ENCODE measurements at regions not wholly inside any gene's neighbourhood (a gene's known extent, or its start where the extent isn't known, plus 50 kb on each side); places are given as distances from the start of the nearest gene placed in this dataset.

GRCh38 chr1:163774978-163775620 lies 453.3 kb downstream of the NUF2 start:
- TF ChIP-seq POLR2AphosphoS5 (IDR thresholded peaks at IDR 0.05; ENCODE audit: low read depth, low read length) = no peak
- TF ChIP-seq PAX5 (IDR thresholded peaks at IDR 0.05; ENCODE audit: insufficient read depth, low read length, severe bottlenecking) = no peak
- no peak for TF ChIP-seq SPI1 (IDR thresholded peaks at IDR 0.05; ENCODE audit: low read depth, low read length)
- TF ChIP-seq POLR2A (IDR thresholded peaks at IDR 0.05; ENCODE audit: low read depth, low read length) = no peak
- TF ChIP-seq POU2F2 (IDR thresholded peaks at IDR 0.05; ENCODE audit: low read depth, low read length) = no peak
- no peak for TF ChIP-seq TAF1 (IDR thresholded peaks at IDR 0.05; ENCODE audit: low read depth, low read length)
- FAIRE-seq (no peak), DNase-seq (ENCODE audit: insufficient read length, low spot score) (no peak)

DNA sequence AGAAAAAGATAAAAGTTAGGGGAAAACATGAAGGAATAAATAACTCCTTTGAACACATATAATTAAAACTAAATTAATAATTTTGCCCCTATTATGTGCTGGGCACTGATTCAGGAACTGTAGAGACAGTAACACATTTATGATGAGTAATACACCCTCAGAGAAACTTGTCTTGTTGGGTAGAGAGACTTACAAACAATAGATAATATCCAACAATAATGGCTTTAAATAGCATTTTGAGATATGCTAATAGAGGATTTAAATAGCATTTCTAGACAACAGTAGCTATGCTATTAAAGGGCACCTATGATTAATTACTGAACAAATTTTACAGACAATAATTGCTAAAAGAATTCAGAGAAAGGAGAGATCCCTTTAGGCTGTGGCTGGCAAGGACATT lies 455.5 kb downstream of the NUF2 start:
- DNase-seq (ENCODE audit: insufficient read length, low spot score) (no peak), FAIRE-seq (no peak)
- TF ChIP-seq PAX5 (IDR thresholded peaks at IDR 0.05; ENCODE audit: insufficient read depth, low read length, severe bottlenecking) = no peak
- no peak for TF ChIP-seq POLR2A (IDR thresholded peaks at IDR 0.05; ENCODE audit: low read depth, low read length)
- no peak for TF ChIP-seq SPI1 (IDR thresholded peaks at IDR 0.05; ENCODE audit: low read depth, low read length)
- TF ChIP-seq POLR2AphosphoS5 (IDR thresholded peaks at IDR 0.05; ENCODE audit: low read depth, low read length) = no peak
- no peak for TF ChIP-seq POU2F2 (IDR thresholded peaks at IDR 0.05; ENCODE audit: low read depth, low read length)
- no peak for TF ChIP-seq TAF1 (IDR thresholded peaks at IDR 0.05; ENCODE audit: low read depth, low read length)

DNA sequence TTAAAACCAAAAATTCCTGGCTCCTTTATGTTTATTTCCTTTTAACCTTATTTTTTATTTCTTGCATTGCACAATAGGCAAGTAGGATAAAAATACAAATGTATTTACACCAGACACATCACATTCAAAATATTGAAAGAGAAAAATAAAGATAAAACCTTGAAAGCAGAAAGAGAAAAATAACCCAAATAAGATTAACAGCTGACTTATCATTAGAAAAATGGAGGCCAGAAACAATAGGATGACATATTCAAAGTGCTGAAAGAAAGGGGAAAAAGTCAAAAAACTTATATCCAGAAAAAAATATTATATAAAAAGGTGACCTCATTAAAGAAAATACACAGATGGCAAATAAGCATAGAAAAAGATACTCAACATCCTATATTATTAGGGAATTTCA lies 459.4 kb downstream of the NUF2 start:
- FAIRE-seq (no peak), DNase-seq (ENCODE audit: insufficient read length, low spot score) (no peak)
- no peak for TF ChIP-seq POLR2AphosphoS5 (IDR thresholded peaks at IDR 0.05; ENCODE audit: low read depth, low read length)
- no peak for TF ChIP-seq POLR2A (IDR thresholded peaks at IDR 0.05; ENCODE audit: low read depth, low read length)
- no peak for TF ChIP-seq PAX5 (IDR thresholded peaks at IDR 0.05; ENCODE audit: insufficient read depth, low read length, severe bottlenecking)
- TF ChIP-seq POU2F2 (IDR thresholded peaks at IDR 0.05; ENCODE audit: low read depth, low read length) = no peak
- no peak for TF ChIP-seq TAF1 (IDR thresholded peaks at IDR 0.05; ENCODE audit: low read depth, low read length)
- no peak for TF ChIP-seq SPI1 (IDR thresholded peaks at IDR 0.05; ENCODE audit: low read depth, low read length)

- FAIRE-seq (no peak), DNase-seq (ENCODE audit: insufficient read length, low spot score) (no peak)
- TF ChIP-seq TAF1 (IDR thresholded peaks at IDR 0.05; ENCODE audit: low read depth, low read length) (no peak), POU2F2 (IDR thresholded peaks at IDR 0.05; ENCODE audit: low read depth, low read length) (no peak), POLR2A (IDR thresholded peaks at IDR 0.05; ENCODE audit: low read depth, low read length) (no peak), SPI1 (IDR thresholded peaks at IDR 0.05; ENCODE audit: low read depth, low read length) (no peak), PAX5 (IDR thresholded peaks at IDR 0.05; ENCODE audit: insufficient read depth, low read length, severe bottlenecking) (no peak), POLR2AphosphoS5 (IDR thresholded peaks at IDR 0.05; ENCODE audit: low read depth, low read length) (no peak)
Observed at GRCh38 chr1:163785868-163786405, 464.2 kb downstream of the NUF2 start.

GRCh38 chr1:163789911-163790310 lies 468.2 kb downstream of the NUF2 start:
- DNase-seq (ENCODE audit: insufficient read length, low spot score) (no peak), FAIRE-seq (no peak)
- TF ChIP-seq TAF1 (IDR thresholded peaks at IDR 0.05; ENCODE audit: low read depth, low read length) (no peak), POLR2A (IDR thresholded peaks at IDR 0.05; ENCODE audit: low read depth, low read length) (no peak), SPI1 (IDR thresholded peaks at IDR 0.05; ENCODE audit: low read depth, low read length) (no peak), PAX5 (IDR thresholded peaks at IDR 0.05; ENCODE audit: insufficient read depth, low read length, severe bottlenecking) (no peak), POU2F2 (IDR thresholded peaks at IDR 0.05; ENCODE audit: low read depth, low read length) (no peak), POLR2AphosphoS5 (IDR thresholded peaks at IDR 0.05; ENCODE audit: low read depth, low read length) (no peak)

DNA sequence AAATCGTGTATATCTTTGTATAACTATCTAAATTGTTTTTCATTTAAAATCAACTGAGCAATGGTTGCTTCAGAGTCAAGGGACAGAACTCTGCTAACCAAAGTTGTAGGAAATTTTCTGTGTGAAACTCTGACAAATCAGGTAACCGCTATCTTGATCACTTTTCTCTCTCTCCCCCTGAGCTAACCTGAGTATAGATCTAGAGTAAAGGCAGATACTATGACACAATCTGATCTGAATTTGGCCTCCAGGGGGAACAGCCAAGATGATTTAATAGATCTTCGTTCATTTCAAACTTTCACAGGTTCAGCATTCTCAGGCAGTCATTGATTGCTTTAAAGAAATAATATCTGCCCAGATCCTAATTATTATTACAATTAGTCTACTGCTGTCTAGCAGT lies 472.8 kb downstream of the NUF2 start:
- FAIRE-seq (no peak), DNase-seq (ENCODE audit: insufficient read length, low spot score) (no peak)
- TF ChIP-seq SPI1 (IDR thresholded peaks at IDR 0.05; ENCODE audit: low read depth, low read length) (no peak), POLR2AphosphoS5 (IDR thresholded peaks at IDR 0.05; ENCODE audit: low read depth, low read length) (no peak), POU2F2 (IDR thresholded peaks at IDR 0.05; ENCODE audit: low read depth, low read length) (no peak), POLR2A (IDR thresholded peaks at IDR 0.05; ENCODE audit: low read depth, low read length) (no peak), PAX5 (IDR thresholded peaks at IDR 0.05; ENCODE audit: insufficient read depth, low read length, severe bottlenecking) (no peak), TAF1 (IDR thresholded peaks at IDR 0.05; ENCODE audit: low read depth, low read length) (no peak)

DNA sequence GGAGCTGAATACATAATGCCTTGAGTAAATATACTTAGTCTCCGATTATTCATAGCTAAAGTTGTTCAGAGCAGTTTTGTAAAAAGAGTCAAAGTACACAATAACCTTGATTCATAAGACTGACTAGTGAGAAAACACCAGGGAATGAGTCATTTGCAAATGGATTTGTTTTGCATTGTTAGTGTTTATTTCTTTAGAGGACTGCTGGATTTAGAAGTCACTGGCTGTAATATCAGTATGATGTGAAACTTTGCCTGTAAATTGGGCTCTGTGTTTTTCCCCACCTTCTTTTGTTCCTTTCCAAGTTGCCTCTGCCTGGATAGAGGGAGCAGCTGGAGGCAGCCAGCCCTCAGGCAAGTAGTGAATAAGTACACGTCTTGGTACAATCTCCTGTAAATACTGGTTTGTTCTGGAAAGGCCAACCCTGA lies 474.7 kb downstream of the NUF2 start:
- TF ChIP-seq POLR2A (IDR thresholded peaks at IDR 0.05; ENCODE audit: low read depth, low read length) = no peak
- TF ChIP-seq PAX5 (IDR thresholded peaks at IDR 0.05; ENCODE audit: insufficient read depth, low read length, severe bottlenecking) = no peak
- TF ChIP-seq SPI1 (IDR thresholded peaks at IDR 0.05; ENCODE audit: low read depth, low read length) = no peak
- TF ChIP-seq TAF1 (IDR thresholded peaks at IDR 0.05; ENCODE audit: low read depth, low read length) = no peak
- FAIRE-seq = no peak
- no peak for DNase-seq (ENCODE audit: insufficient read length, low spot score)

GRCh38 chr1:163797816-163798215 lies 476.1 kb downstream of the NUF2 start:
- no peak for TF ChIP-seq PAX5 (IDR thresholded peaks at IDR 0.05; ENCODE audit: insufficient read depth, low read length, severe bottlenecking)
- TF ChIP-seq SPI1 (IDR thresholded peaks at IDR 0.05; ENCODE audit: low read depth, low read length) = no peak
- TF ChIP-seq TAF1 (IDR thresholded peaks at IDR 0.05; ENCODE audit: low read depth, low read length) = no peak
- no peak for TF ChIP-seq POLR2AphosphoS5 (IDR thresholded peaks at IDR 0.05; ENCODE audit: low read depth, low read length)
- no peak for TF ChIP-seq POU2F2 (IDR thresholded peaks at IDR 0.05; ENCODE audit: low read depth, low read length)
- TF ChIP-seq POLR2A (IDR thresholded peaks at IDR 0.05; ENCODE audit: low read depth, low read length) = no peak
- FAIRE-seq (no peak), DNase-seq (ENCODE audit: insufficient read length, low spot score) (no peak)

GRCh38 chr1:163799190-163799805 lies 477.5 kb downstream of the NUF2 start:
- TF ChIP-seq SPI1 (IDR thresholded peaks at IDR 0.05; ENCODE audit: low read depth, low read length) (no peak), PAX5 (IDR thresholded peaks at IDR 0.05; ENCODE audit: insufficient read depth, low read length, severe bottlenecking) (no peak), POLR2AphosphoS5 (IDR thresholded peaks at IDR 0.05; ENCODE audit: low read depth, low read length) (no peak), POU2F2 (IDR thresholded peaks at IDR 0.05; ENCODE audit: low read depth, low read length) (no peak), POLR2A (IDR thresholded peaks at IDR 0.05; ENCODE audit: low read depth, low read length) (no peak), TAF1 (IDR thresholded peaks at IDR 0.05; ENCODE audit: low read depth, low read length) (no peak)

More at GRCh38 chr1:163799190-163799805, 477.5 kb downstream of the NUF2 start:
- FAIRE-seq (no peak), DNase-seq (ENCODE audit: insufficient read length, low spot score) (no peak)
